ENCODE measurements at regions not wholly inside any gene's neighbourhood (a gene's known extent, or its start where the extent isn't known, plus 50 kb on each side); places are given as distances from the start of the nearest gene placed in this dataset.
A peak's percentile ranks its signal among the peaks of the same experiment; 100 is the strongest.

- intact Hi-C loops (cut with micrococcal nuclease; ENCODE audit: unreplicated experiment) (no loop called here), in situ Hi-C loops (cut with HindIII; ENCODE audit: extremely low pct_ligation_motif_present, low pct_unique_long_range_greater_than_20kb) (no loop called here)
- no peak overlapping the region for H3K4me2 ChIP-seq (ENCODE audit: low read depth, low read length)
- ChIA-PET CTCF (ENCODE audit: low intra/inter-chr PET ratio, low total read pairs) (no interaction called here), POLR2A (no interaction called here)
- no peaks in the 10 kb centered on the region for H3K36me3 ChIP-seq (replicated peaks in 1 of 2; ENCODE audit: control insufficient read depth in 1 of 2, insufficient read depth in 2 of 2, low read length in 2 of 2)
- H2AFZ ChIP-seq (ENCODE audit: low read length), result no peak overlapping the region
- H3K9me3 ChIP-seq (ENCODE audit: low read length), result no peaks in the 10 kb centered on the region
- no peaks in the 10 kb centered on the region for H3K79me2 ChIP-seq (ENCODE audit: insufficient read depth, low read length)
- ATAC-seq (no peak), DNase-seq (ENCODE audit: low spot score) (no peak), FAIRE-seq (no peak)
- no peaks in the 10 kb centered on the region for H3K4me1 ChIP-seq (ENCODE audit: insufficient read depth, low read length)
- no peak overlapping the region for H3K27ac ChIP-seq (ENCODE audit: extremely low read length, insufficient read depth, low read length)
- H3K4me3 ChIP-seq (replicated peaks in 1 of 3; ENCODE audit: insufficient read depth in 1 of 3, low read depth in 2 of 3, low read length in 3 of 3), result no peak overlapping the region
- H4K20me1 ChIP-seq (ENCODE audit: insufficient read depth, low read length), result no peaks in the 10 kb centered on the region
- BruUV-seq (replicated peaks), result no TSS peak
- TF ChIP-seq TBX2 (CRISPR knock-in tag; IDR thresholded peaks at IDR 0.05; ENCODE audit: borderline replicate concordance) (no peak), ZKSCAN8 (CRISPR knock-in tag; IDR thresholded peaks at IDR 0.05; ENCODE audit: borderline replicate concordance) (no peak), ZBTB38 (CRISPR knock-in tag; IDR thresholded peaks at IDR 0.05) (no peak), MAFF (IDR thresholded peaks at IDR 0.05; ENCODE audit: low read depth, low read length) (peak; percentile 81), MAFK (conservative IDR thresholded peaks at IDR 0.05 in 1 of 2, IDR thresholded peaks at IDR 0.05 in 1 of 2; ENCODE audit: low read length in 2 of 2) (peak; percentile 74 to 86)
- 0% methylated on average over 1 of the region's 1 CpG for WGBS (ENCODE audit: low lambda C conversion rate)
- no peak overlapping the region for H3K9ac ChIP-seq (ENCODE audit: insufficient read depth, low read depth, low read length)
- no peaks in the 10 kb centered on the region for H3K27me3 ChIP-seq (ENCODE audit: control insufficient read depth in 1 of 2, insufficient read depth in 2 of 2, low read length in 2 of 2)
Measured at GRCh38 chr4:180253419-180253818, 1989.8 kb upstream of the TENM3 start.

GRCh38 chr4:180261346-180261745 is 1981.9 kb upstream of the TENM3 start:
- H2AFZ ChIP-seq (ENCODE audit: low read length), result no peak overlapping the region
- no peaks in the 10 kb centered on the region for H3K79me2 ChIP-seq (ENCODE audit: insufficient read depth, low read length)
- CTCF ChIA-PET (ENCODE audit: low intra/inter-chr PET ratio, low total read pairs), result no interaction called here
- H4K20me1 ChIP-seq (ENCODE audit: insufficient read depth, low read length), result no peaks in the 10 kb centered on the region
- no peak for FAIRE-seq
- H3K4me3 ChIP-seq (replicated peaks in 1 of 3; ENCODE audit: insufficient read depth in 1 of 3, low read depth in 2 of 3, low read length in 3 of 3), result no peak overlapping the region
- H3K27ac ChIP-seq (ENCODE audit: extremely low read length, insufficient read depth, low read length), result no peak overlapping the region
- TF ChIP-seq HBP1 (CRISPR knock-in tag; IDR thresholded peaks at IDR 0.05; ENCODE audit: low read depth), result no peak
- no peak for TF ChIP-seq NFYB (CRISPR knock-in tag; IDR thresholded peaks at IDR 0.05)
- TF ChIP-seq HMG20A (CRISPR knock-in tag; IDR thresholded peaks at IDR 0.05; ENCODE audit: borderline replicate concordance), result no peak
- no peak for TF ChIP-seq HOXA9 (CRISPR knock-in tag; IDR thresholded peaks at IDR 0.05; ENCODE audit: borderline replicate concordance)
- no peak for TF ChIP-seq ZNF549 (CRISPR knock-in tag; IDR thresholded peaks at IDR 0.05)
- TF ChIP-seq SRSF1 (optimal IDR thresholded peaks at IDR 0.05; ENCODE audit: low read depth, low read length), result no peak
- no peak for TF ChIP-seq ZHX2 (IDR thresholded peaks at IDR 0.05; ENCODE audit: low read depth)
- no peak for TF ChIP-seq ZHX2 (CRISPR knock-in tag; IDR thresholded peaks at IDR 0.05; ENCODE audit: borderline replicate concordance)
- H3K4me1 ChIP-seq (ENCODE audit: insufficient read depth, low read length), result no peaks in the 10 kb centered on the region
- DNase-seq (ENCODE audit: low spot score), result no peak
- no peaks in the 10 kb centered on the region for H3K27me3 ChIP-seq (ENCODE audit: control insufficient read depth in 1 of 2, insufficient read depth in 2 of 2, low read length in 2 of 2)
- no peaks in the 10 kb centered on the region for H3K9me3 ChIP-seq (ENCODE audit: low read length)
- POLR2A ChIA-PET, result no interaction called here
- 0% methylated on average over 2 of the region's 2 CpGs for WGBS (ENCODE audit: low lambda C conversion rate)
- no peaks in the 10 kb centered on the region for H3K36me3 ChIP-seq (replicated peaks in 1 of 2; ENCODE audit: control insufficient read depth in 1 of 2, insufficient read depth in 2 of 2, low read length in 2 of 2)
- in situ Hi-C loops (cut with HindIII; ENCODE audit: extremely low pct_ligation_motif_present, low pct_unique_long_range_greater_than_20kb), result no loop called here
- intact Hi-C loops (cut with micrococcal nuclease; ENCODE audit: unreplicated experiment), result no loop called here
- no peak overlapping the region for H3K9ac ChIP-seq (ENCODE audit: insufficient read depth, low read depth, low read length)
- ATAC-seq, result no peak
- no peak overlapping the region for H3K4me2 ChIP-seq (ENCODE audit: low read depth, low read length)
- BruUV-seq (replicated peaks), result no TSS peak

Data from HepG2 (cell line).